Smooth muscle cell (in vitro differentiated cells): ENCODE measurements at regions not wholly inside any gene's neighbourhood (a gene's known extent, or its start where the extent isn't known, plus 50 kb on each side); places are given as distances from the start of the nearest gene placed in this dataset.
"Not testable (repeated sequence)": the region's sequence is repeated elsewhere in the genome, so short reads cannot be mapped to it uniquely, and the experiment has no call there.

Experiments used
- DNase-seq: peaks from one replicate; lab custom pipeline; 2025; ENCODE audit not compliant: unreplicated experiment; lab: John Stamatoyannopoulos, UW
- H2AFZ ChIP-seq: fragments of 200-600 bp; sonication (generic); 2 replicates; pipeline ENCODE4 v1.6.0; 2016; ENCODE audit warnings: antibody characterized with exemption, low read depth, mild to moderate bottlenecking
- H3F3A ChIP-seq: fragments of 200-600 bp; sonication (generic); 2 replicates; pipeline ENCODE4 v1.6.0; 2017; ENCODE audit warnings: antibody characterized with exemption, low read depth
- H3K27ac ChIP-seq: fragments of 200-600 bp; sonication (generic); 2 replicates; pipeline ENCODE4 v1.5.1; 2016; ENCODE audit warnings: low read depth, mild to moderate bottlenecking
- H3K27me3 ChIP-seq: fragments of 200-600 bp; sonication (generic); 2 replicates; pipeline ENCODE4 v1.6.1; 2016; ENCODE audit warnings: low read depth, mild to moderate bottlenecking
- H3K36me3 ChIP-seq: fragments of 200-600 bp; sonication (generic); 2 replicates; pipeline ENCODE4 v1.5.1; 2016; ENCODE audit warnings: low read depth
- H3K4me1 ChIP-seq: fragments of 200-600 bp; sonication (generic); 2 replicates; pipeline ENCODE4 v1.5.1; 2016; ENCODE audit warnings: low read depth
- H3K4me2 ChIP-seq: fragments of 200-600 bp; sonication (generic); 2 replicates; pipeline ENCODE4 v1.6.0; 2016; ENCODE audit warnings: mild to moderate bottlenecking
- H3K4me3 ChIP-seq: fragments of 200-600 bp; sonication (generic); 2 replicates; pipeline ENCODE4 v1.5.1; 2016; ENCODE audit warnings: mild to moderate bottlenecking
- H3K79me2 ChIP-seq: fragments of 200-600 bp; sonication (generic); 2 replicates; pipeline ENCODE4 v1.6.0; 2016; ENCODE audit warnings: low read depth, mild to moderate bottlenecking
- H3K9ac ChIP-seq: fragments of 200-600 bp; sonication (generic); 2 replicates; pipeline ENCODE4 v1.6.0; 2016; ENCODE audit warnings: low read depth
- H3K9me3 ChIP-seq: fragments of 200-600 bp; sonication (generic); replicated peaks from 2 replicates; pipeline ENCODE4 v1.5.1; 2016; ENCODE audit warnings: low read depth
- H4K20me1 ChIP-seq: fragments of 200-600 bp; sonication (generic); 2 replicates; pipeline ENCODE4 v1.6.0; 2016; ENCODE audit warnings: low read depth
- WGBS: methylation state at CpG from one replicate; pipeline ENCODE4 v1.1.7; 2016; ENCODE audit warnings: low lambda C conversion rate; 5-methylcytosine and 5-hydroxymethylcytosine counted together
- TF ChIP-seq, protein P1 (sequence below): fragments of 200-600 bp; sonication (generic); IDR thresholded peaks from 2 replicates; pipeline ENCODE4 v1.5.1; 2017; ENCODE audit warnings: borderline replicate concordance, mild to moderate bottlenecking, antibody characterized with exemption; ENCODE audit not compliant: insufficient read depth, poor library complexity, severe bottlenecking

- Histone ChIP-seq H3K27ac (no peak overlapping the region), H3K9me3 (no peaks in the 10 kb centered on the region), H3K4me3 (no peak overlapping the region), H3K4me2 (no peak overlapping the region), H3K79me2 (no peaks in the 10 kb centered on the region), H3K27me3 (no peaks in the 10 kb centered on the region), H2AFZ (no peak overlapping the region), H4K20me1 (no peaks in the 10 kb centered on the region), H3K4me1 (no peaks in the 10 kb centered on the region), H3K9ac (no peak overlapping the region), H3K36me3 (no peaks in the 10 kb centered on the region), H3F3A (no peaks in the 10 kb centered on the region)
- TF ChIP-seq, protein P1, sequence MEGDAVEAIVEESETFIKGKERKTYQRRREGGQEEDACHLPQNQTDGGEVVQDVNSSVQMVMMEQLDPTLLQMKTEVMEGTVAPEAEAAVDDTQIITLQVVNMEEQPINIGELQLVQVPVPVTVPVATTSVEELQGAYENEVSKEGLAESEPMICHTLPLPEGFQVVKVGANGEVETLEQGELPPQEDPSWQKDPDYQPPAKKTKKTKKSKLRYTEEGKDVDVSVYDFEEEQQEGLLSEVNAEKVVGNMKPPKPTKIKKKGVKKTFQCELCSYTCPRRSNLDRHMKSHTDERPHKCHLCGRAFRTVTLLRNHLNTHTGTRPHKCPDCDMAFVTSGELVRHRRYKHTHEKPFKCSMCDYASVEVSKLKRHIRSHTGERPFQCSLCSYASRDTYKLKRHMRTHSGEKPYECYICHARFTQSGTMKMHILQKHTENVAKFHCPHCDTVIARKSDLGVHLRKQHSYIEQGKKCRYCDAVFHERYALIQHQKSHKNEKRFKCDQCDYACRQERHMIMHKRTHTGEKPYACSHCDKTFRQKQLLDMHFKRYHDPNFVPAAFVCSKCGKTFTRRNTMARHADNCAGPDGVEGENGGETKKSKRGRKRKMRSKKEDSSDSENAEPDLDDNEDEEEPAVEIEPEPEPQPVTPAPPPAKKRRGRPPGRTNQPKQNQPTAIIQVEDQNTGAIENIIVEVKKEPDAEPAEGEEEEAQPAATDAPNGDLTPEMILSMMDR = no peak
- 70% methylated on average over 8 of the region's 8 CpGs for WGBS
- DNase-seq = no peak
Measured at GRCh38 chr10:3876350-3876962, 91.4 kb upstream of the KLF6 start.

GRCh38 chr10:3875842-3876235, 90.8 kb upstream of the KLF6 start:
- Histone ChIP-seq H3K36me3 (no peaks in the 10 kb centered on the region), H3K27me3 (no peaks in the 10 kb centered on the region), H3F3A (no peaks in the 10 kb centered on the region), H2AFZ (no peak overlapping the region), H3K4me2 (no peak overlapping the region), H3K27ac (no peak overlapping the region), H4K20me1 (no peaks in the 10 kb centered on the region), H3K9ac (no peak overlapping the region), H3K4me1 (no peaks in the 10 kb centered on the region), H3K4me3 (no peak overlapping the region), H3K9me3 (no peaks in the 10 kb centered on the region), H3K79me2 (no peaks in the 10 kb centered on the region)
- DNase-seq = no peak
- TF ChIP-seq, protein P1 = no peak
- WGBS = 90% methylated on average over 3 of the region's 3 CpGs

- Histone ChIP-seq H3K4me2 (no peak overlapping the region), H3K36me3 (no peaks in the 10 kb centered on the region), H3F3A (no peaks in the 10 kb centered on the region), H3K9ac (no peak overlapping the region), H3K4me3 (no peak overlapping the region), H3K9me3 (no peaks in the 10 kb centered on the region), H3K79me2 (no peaks in the 10 kb centered on the region), H3K27ac (no peak overlapping the region), H2AFZ (no peak overlapping the region), H4K20me1 (no peaks in the 10 kb centered on the region), H3K4me1 (no peaks in the 10 kb centered on the region), H3K27me3 (no peaks in the 10 kb centered on the region)
- no peak for DNase-seq
- WGBS = 75% methylated on average over 6 of the region's 6 CpGs
- TF ChIP-seq, protein P1 = no peak
Measured at GRCh38 chr10:3874990-3875841, 90.2 kb upstream of the KLF6 start.

DNA sequence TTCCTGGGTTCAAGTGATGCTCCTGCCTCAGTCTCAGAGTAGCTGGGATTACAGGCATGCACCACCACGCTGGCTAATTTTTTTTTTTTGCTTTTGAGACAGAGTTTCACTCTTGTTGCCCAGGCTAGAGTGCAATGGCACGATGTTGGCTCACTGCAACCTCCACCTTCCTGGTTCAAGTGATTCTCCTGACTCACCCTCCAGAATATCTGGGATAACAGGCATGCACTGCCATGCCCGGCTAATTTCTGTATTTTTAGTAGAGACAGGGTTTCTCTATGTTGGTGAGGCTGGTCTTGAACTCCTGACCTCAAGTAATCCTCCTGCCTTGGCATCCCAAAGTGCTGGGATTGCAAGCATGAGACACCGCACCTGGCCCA, 89.6 kb upstream of the KLF6 start:
- not testable (repeated sequence) for H3K9ac ChIP-seq, H3F3A ChIP-seq, H3K27me3 ChIP-seq, H3K4me2 ChIP-seq, H3K36me3 ChIP-seq, H2AFZ ChIP-seq, H3K9me3 ChIP-seq, H3K79me2 ChIP-seq, H3K4me3 ChIP-seq, DNase-seq, H3K27ac ChIP-seq, H3K4me1 ChIP-seq, H4K20me1 ChIP-seq
- 85% methylated on average over 4 of the region's 4 CpGs for WGBS
